ENCODE measurements at regions not wholly inside any gene's neighbourhood (a gene's known extent, or its start where the extent isn't known, plus 50 kb on each side); places are given as distances from the start of the nearest gene placed in this dataset.

GRCh38 chr7:13014011-13014410, 326.6 kb downstream of the ARL4A start (continued):
- TF ChIP-seq CTCF (conservative IDR thresholded peaks at IDR 0.05; ENCODE audit: low read depth in 2 of 2) (no peak), ETS1 (IDR thresholded peaks at IDR 0.05) (no peak)

DNA sequence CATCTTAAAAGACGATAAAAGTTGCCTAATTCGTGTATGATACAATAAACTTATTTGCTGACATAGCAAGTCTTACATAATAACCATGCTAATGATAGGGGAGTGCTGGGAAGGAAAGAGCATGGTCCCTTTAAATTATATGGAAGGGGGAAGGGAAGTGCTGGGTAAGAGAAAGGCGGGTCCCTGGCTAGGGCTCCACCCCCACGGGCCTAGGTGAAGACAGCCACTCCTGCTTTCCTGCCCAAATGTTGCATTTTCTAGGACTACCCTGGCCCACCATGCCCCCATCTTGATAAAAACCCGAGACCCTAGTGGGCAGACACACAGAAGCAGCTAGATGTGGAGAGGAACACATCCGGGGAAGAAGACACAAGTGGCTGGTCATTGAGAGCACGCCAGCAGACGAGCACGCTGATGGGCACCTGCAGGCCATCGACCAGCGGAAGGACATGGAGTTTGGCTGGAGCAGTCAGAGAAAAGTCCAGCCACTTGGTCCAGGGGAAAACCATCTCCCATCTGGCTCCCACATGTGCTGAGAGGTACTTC, 328.7 kb downstream of the ARL4A start:
- Histone ChIP-seq H3K79me2 (replicated peaks; ENCODE audit: insufficient read depth) (no peaks in the 10 kb centered on the region), H3F3A (replicated peaks; ENCODE audit: low read depth) (no peaks in the 10 kb centered on the region), H4K20me1 (replicated peaks; ENCODE audit: insufficient read depth) (no peaks in the 10 kb centered on the region), H3K27ac (ENCODE audit: low read depth) (no peak overlapping the region), H2AFZ (peak overlapping the region; percentile 33; the same call in 1 of the 2 replicates), H3K27me3 (ENCODE audit: insufficient read depth) (no peaks in the 10 kb centered on the region), H3K36me3 (ENCODE audit: insufficient read depth) (no peaks in the 10 kb centered on the region), H3K4me2 (no peak overlapping the region), H3K4me1 (ENCODE audit: insufficient read depth) (peaks cover 12% of the 10 kb centered on the region), H3K9me2 (ENCODE audit: insufficient read depth) (no peaks in the 10 kb centered on the region), H3K4me3 (no peak overlapping the region)
- no peak for ATAC-seq
- Mint-ChIP-seq H3K9me3 (peaks cover 3% of the 10 kb centered on the region; the same call in 2 of the 3 replicates), H3K36me3 (ENCODE audit: low read depth) (peaks cover 3% of the 10 kb centered on the region), H3K27me3 (ENCODE audit: insufficient read depth, low read depth, poor library complexity) (peaks cover 3% of the 10 kb centered on the region), H3K27ac (no peak overlapping the region), H3K4me3 (no peak overlapping the region), H3K4me1 (peaks cover 22% of the 10 kb centered on the region)
- no peak for DNase-seq (ENCODE audit: low spot score)
- TF ChIP-seq POLR2AphosphoS5 (IDR thresholded peaks at IDR 0.05; ENCODE audit: low read depth) = no peak
- no peak for TF ChIP-seq EZH2 (IDR thresholded peaks at IDR 0.05; ENCODE audit: low read depth, unreplicated experiment)
- TF ChIP-seq STAT1 (IDR thresholded peaks at IDR 0.05; ENCODE audit: unreplicated experiment) = no peak
- TF ChIP-seq CREB1 (CRISPR knock-in tag; IDR thresholded peaks at IDR 0.05; ENCODE audit: low read depth) = no peak
- TF ChIP-seq ZNF114 (CRISPR knock-in tag; IDR thresholded peaks at IDR 0.05) = no peak
- no peak for TF ChIP-seq ETS1 (IDR thresholded peaks at IDR 0.05)
- no peak for TF ChIP-seq NANOG (IDR thresholded peaks at IDR 0.05; ENCODE audit: borderline replicate concordance)
- no peak for TF ChIP-seq CTCF (conservative IDR thresholded peaks at IDR 0.05; ENCODE audit: low read depth in 2 of 2)
- TF ChIP-seq ZNF462 (CRISPR knock-in tag; IDR thresholded peaks at IDR 0.05) = no peak

Measured in GM23338 (cell line).